ENCODE measurements at regions not wholly inside any gene's neighbourhood (a gene's known extent, or its start where the extent isn't known, plus 50 kb on each side); places are given as distances from the start of the nearest gene placed in this dataset.

DNA sequence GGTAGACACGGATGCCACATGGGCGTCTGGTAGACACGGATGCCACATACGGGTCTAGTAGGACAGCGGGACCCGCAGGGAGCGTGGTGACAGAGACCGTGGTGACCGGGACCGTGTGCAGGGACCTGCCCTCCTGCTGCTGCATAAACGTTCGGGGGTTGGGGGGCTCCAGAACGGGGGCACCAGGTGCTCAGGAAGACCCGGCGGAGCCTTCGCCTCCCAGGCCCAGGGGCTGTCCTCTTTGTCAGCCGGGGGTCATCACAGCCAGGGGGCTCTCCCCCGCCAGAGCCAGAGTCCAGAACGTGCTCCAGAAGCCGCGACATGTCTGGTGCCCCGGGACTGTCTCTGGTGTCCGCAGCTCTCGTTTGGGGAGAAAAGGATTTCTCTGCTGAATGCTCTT, 69.2 kb upstream of the ADGRA1 start:
- TF ChIP-seq RCOR1 (IDR thresholded peaks at IDR 0.05; ENCODE audit: low read depth, low read length) (no peak), RFX5 (IDR thresholded peaks at IDR 0.05) (no peak), POLR2A (IDR thresholded peaks at IDR 0.05; ENCODE audit: low read length) (no peak), HOXB13 (CRISPR knock-in tag; IDR thresholded peaks at IDR 0.05; ENCODE audit: low read depth) (no peak), EP300 (IDR thresholded peaks at IDR 0.05) (no peak), RAD21 (conservative IDR thresholded peaks at IDR 0.05 in 1 of 2, IDR thresholded peaks at IDR 0.05 in 1 of 2) (no peak), ZC3H11A (IDR thresholded peaks at IDR 0.05) (no peak), BHLHE40 (IDR thresholded peaks at IDR 0.05; ENCODE audit: low read depth, low read length) (no peak), NR3C1 (IDR thresholded peaks at IDR 0.05) (no peak), CHD4 (IDR thresholded peaks at IDR 0.05; ENCODE audit: borderline replicate concordance) (no peak)
- TF ChIP-seq, protein P1, sequence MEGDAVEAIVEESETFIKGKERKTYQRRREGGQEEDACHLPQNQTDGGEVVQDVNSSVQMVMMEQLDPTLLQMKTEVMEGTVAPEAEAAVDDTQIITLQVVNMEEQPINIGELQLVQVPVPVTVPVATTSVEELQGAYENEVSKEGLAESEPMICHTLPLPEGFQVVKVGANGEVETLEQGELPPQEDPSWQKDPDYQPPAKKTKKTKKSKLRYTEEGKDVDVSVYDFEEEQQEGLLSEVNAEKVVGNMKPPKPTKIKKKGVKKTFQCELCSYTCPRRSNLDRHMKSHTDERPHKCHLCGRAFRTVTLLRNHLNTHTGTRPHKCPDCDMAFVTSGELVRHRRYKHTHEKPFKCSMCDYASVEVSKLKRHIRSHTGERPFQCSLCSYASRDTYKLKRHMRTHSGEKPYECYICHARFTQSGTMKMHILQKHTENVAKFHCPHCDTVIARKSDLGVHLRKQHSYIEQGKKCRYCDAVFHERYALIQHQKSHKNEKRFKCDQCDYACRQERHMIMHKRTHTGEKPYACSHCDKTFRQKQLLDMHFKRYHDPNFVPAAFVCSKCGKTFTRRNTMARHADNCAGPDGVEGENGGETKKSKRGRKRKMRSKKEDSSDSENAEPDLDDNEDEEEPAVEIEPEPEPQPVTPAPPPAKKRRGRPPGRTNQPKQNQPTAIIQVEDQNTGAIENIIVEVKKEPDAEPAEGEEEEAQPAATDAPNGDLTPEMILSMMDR (IDR thresholded peaks at IDR 0.05), result no peak
- TF ChIP-seq, protein P2, sequence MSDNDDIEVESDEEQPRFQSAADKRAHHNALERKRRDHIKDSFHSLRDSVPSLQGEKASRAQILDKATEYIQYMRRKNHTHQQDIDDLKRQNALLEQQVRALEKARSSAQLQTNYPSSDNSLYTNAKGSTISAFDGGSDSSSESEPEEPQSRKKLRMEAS (IDR thresholded peaks at IDR 0.05), result no peak
- TF ChIP-seq, protein P3, sequence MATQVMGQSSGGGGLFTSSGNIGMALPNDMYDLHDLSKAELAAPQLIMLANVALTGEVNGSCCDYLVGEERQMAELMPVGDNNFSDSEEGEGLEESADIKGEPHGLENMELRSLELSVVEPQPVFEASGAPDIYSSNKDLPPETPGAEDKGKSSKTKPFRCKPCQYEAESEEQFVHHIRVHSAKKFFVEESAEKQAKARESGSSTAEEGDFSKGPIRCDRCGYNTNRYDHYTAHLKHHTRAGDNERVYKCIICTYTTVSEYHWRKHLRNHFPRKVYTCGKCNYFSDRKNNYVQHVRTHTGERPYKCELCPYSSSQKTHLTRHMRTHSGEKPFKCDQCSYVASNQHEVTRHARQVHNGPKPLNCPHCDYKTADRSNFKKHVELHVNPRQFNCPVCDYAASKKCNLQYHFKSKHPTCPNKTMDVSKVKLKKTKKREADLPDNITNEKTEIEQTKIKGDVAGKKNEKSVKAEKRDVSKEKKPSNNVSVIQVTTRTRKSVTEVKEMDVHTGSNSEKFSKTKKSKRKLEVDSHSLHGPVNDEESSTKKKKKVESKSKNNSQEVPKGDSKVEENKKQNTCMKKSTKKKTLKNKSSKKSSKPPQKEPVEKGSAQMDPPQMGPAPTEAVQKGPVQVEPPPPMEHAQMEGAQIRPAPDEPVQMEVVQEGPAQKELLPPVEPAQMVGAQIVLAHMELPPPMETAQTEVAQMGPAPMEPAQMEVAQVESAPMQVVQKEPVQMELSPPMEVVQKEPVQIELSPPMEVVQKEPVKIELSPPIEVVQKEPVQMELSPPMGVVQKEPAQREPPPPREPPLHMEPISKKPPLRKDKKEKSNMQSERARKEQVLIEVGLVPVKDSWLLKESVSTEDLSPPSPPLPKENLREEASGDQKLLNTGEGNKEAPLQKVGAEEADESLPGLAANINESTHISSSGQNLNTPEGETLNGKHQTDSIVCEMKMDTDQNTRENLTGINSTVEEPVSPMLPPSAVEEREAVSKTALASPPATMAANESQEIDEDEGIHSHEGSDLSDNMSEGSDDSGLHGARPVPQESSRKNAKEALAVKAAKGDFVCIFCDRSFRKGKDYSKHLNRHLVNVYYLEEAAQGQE (IDR thresholded peaks at IDR 0.05), result no peak
- TF ChIP-seq, protein P4, sequence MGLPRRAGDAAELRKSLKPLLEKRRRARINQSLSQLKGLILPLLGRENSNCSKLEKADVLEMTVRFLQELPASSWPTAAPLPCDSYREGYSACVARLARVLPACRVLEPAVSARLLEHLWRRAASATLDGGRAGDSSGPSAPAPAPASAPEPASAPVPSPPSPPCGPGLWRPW (IDR thresholded peaks at IDR 0.05), result no peak

Data from A549 (cell line).